Osteoblast (primary cell): ENCODE measurements at regions not wholly inside any gene's neighbourhood (a gene's known extent, or its start where the extent isn't known, plus 50 kb on each side); places are given as distances from the start of the nearest gene placed in this dataset.
"Not testable (repeated sequence)": the region's sequence is repeated elsewhere in the genome, so short reads cannot be mapped to it uniquely, and the experiment has no call there.

ENCODE experiments used
- DNase-seq: peaks from one replicate; pipeline ENCODE4 v3.0.0; 2011; ENCODE audit warnings: low spot score, mixed read lengths; ENCODE audit not compliant: insufficient read length; ENCODE audit errors: missing footprints
- H2AFZ ChIP-seq: 2 replicates; pipeline ENCODE4 v1.6.0; 2011; ENCODE audit warnings: mild to moderate bottlenecking, low read length
- H3K27ac ChIP-seq: 2 replicates; pipeline ENCODE4 v1.5.1; 2011; ENCODE audit warnings: mild to moderate bottlenecking, low read depth, low read length, moderate library complexity
- H3K27me3 ChIP-seq: 2 replicates; pipeline ENCODE4 v1.6.0; 2012; ENCODE audit warnings: mild to moderate bottlenecking, control low read depth, inconsistent platforms, low read length, moderate library complexity; ENCODE audit not compliant: insufficient read depth
- H3K36me3 ChIP-seq: 2 replicates; pipeline ENCODE4 v1.5.1; 2011; ENCODE audit warnings: mild to moderate bottlenecking, low read length, control low read depth, moderate library complexity; ENCODE audit not compliant: insufficient read depth
- H3K4me1 ChIP-seq: 2 replicates; pipeline ENCODE4 v1.5.1; 2011; ENCODE audit warnings: mild to moderate bottlenecking, low read length, control low read depth, moderate library complexity; ENCODE audit not compliant: insufficient read depth
- H3K4me2 ChIP-seq: 2 replicates; pipeline ENCODE4 v1.6.0; 2011; ENCODE audit warnings: mild to moderate bottlenecking, low read length; ENCODE audit not compliant: insufficient read depth
- H3K4me3 ChIP-seq: fragments of 200-600 bp; sonication (generic); 3 replicates; pipeline ENCODE4 v1.5.1; 2012; ENCODE audit warnings: mild to moderate bottlenecking, low read length, inconsistent platforms; ENCODE audit not compliant: insufficient read depth
- H3K79me2 ChIP-seq: 2 replicates; pipeline ENCODE4 v1.6.0; 2012; ENCODE audit warnings: mild to moderate bottlenecking, low read length, control low read depth, inconsistent platforms; ENCODE audit not compliant: insufficient read depth
- H3K9me3 ChIP-seq: 2 replicates; pipeline ENCODE4 v1.5.1; 2011; ENCODE audit warnings: low read depth, low read length, control low read depth
- H4K20me1 ChIP-seq: 2 replicates; pipeline ENCODE4 v1.6.0; 2012; ENCODE audit warnings: mild to moderate bottlenecking, low read length, control low read depth; ENCODE audit not compliant: insufficient read depth
- CTCF ChIP-seq: IDR thresholded peaks from 2 replicates; pipeline ENCODE4 v1.5.1; 2011; ENCODE audit warnings: mild to moderate bottlenecking, low read depth, low read length, moderate library complexity; ENCODE audit errors: extremely low read depth

- no peak for TF ChIP-seq CTCF
- Histone ChIP-seq H3K4me2 (no peak overlapping the region), H4K20me1 (no peaks in the 10 kb centered on the region), H3K27ac (no peak overlapping the region), H3K36me3 (no peaks in the 10 kb centered on the region), H3K27me3 (no peaks in the 10 kb centered on the region), H3K9me3 (no peaks in the 10 kb centered on the region), H3K79me2 (no peaks in the 10 kb centered on the region), H2AFZ (no peak overlapping the region), H3K4me1 (no peaks in the 10 kb centered on the region), H3K4me3 (no peak overlapping the region)
- no peak for DNase-seq
Observed at GRCh38 chr13:22874839-22875238, 305.9 kb upstream of the SGCG start.

- H3K9me3 ChIP-seq: no peaks in the 10 kb centered on the region
- H3K4me1 ChIP-seq: no peaks in the 10 kb centered on the region
- DNase-seq: no peak
- no peaks in the 10 kb centered on the region for H3K36me3 ChIP-seq
- H3K27ac ChIP-seq: no peak overlapping the region
- H3K79me2 ChIP-seq: no peaks in the 10 kb centered on the region
- H2AFZ ChIP-seq: no peak overlapping the region
- TF ChIP-seq CTCF: no peak
- H3K27me3 ChIP-seq: no peaks in the 10 kb centered on the region
- H4K20me1 ChIP-seq: no peaks in the 10 kb centered on the region
- H3K4me3 ChIP-seq: no peak overlapping the region
- H3K4me2 ChIP-seq: no peak overlapping the region
Observed at GRCh38 chr13:22877421-22877820, 303.4 kb upstream of the SGCG start.

GRCh38 chr13:22880741-22881720 is 299.7 kb upstream of the SGCG start:
- Histone ChIP-seq H3K27me3 (no peaks in the 10 kb centered on the region), H3K4me2 (no peak overlapping the region), H3K27ac (no peak overlapping the region), H4K20me1 (no peaks in the 10 kb centered on the region), H3K9me3 (no peaks in the 10 kb centered on the region), H3K79me2 (no peaks in the 10 kb centered on the region), H3K4me1 (no peaks in the 10 kb centered on the region), H3K4me3 (no peak overlapping the region), H2AFZ (no peak overlapping the region), H3K36me3 (no peaks in the 10 kb centered on the region)
- no peak for DNase-seq
- no peak for TF ChIP-seq CTCF

GRCh38 chr13:22881721-22882608 is 298.8 kb upstream of the SGCG start:
- H3K9me3 ChIP-seq, H3K4me2 ChIP-seq, H4K20me1 ChIP-seq, H3K27ac ChIP-seq, H3K4me3 ChIP-seq, H2AFZ ChIP-seq, H3K36me3 ChIP-seq, H3K79me2 ChIP-seq, H3K27me3 ChIP-seq, H3K4me1 ChIP-seq, DNase-seq: not testable (repeated sequence)
